Suprapubic skin (tissue), 4 donors: ENCODE measurements at regions not wholly inside any gene's neighbourhood (a gene's known extent, or its start where the extent isn't known, plus 50 kb on each side); places are given as distances from the start of the nearest gene placed in this dataset.

Experiments
- CTCF ChIP-seq, 2 donors: fragments of 200-600 bp in 1 of 2; fragments of 450-650 bp in 1 of 2; sonication (generic) in 1 of 2; IDR thresholded peaks; one replicate each; pipeline ENCODE4 v1.5.1; 2016 to 2019; ENCODE audit warnings: antibody characterized with exemption in 2 of 2, mild to moderate bottlenecking in 1 of 2, moderate library complexity in 1 of 2
- EP300 ChIP-seq: sonication (generic); formaldehyde crosslinking; IDR thresholded peaks from one replicate; pipeline ENCODE4 v1.6.1; 2017; ENCODE audit warnings: antibody characterized with exemption
- POLR2A ChIP-seq, 2 donors: fragments of 450-650 bp; IDR thresholded peaks; one replicate each; pipeline ENCODE4 v1.6.1; 2017; ENCODE audit warnings: antibody characterized with exemption in 2 of 2, mild to moderate bottlenecking in 2 of 2, moderate library complexity in 2 of 2
- POLR2AphosphoS5 ChIP-seq, 3 donors: sonication (generic); formaldehyde crosslinking; IDR thresholded peaks; one replicate each; pipeline ENCODE4 v1.6.1; 2017; ENCODE audit warnings: antibody characterized with exemption in 3 of 3

- TF ChIP-seq CTCF (IDR thresholded peaks at IDR 0.05) (no peak), EP300 (no peak), POLR2A (IDR thresholded peaks at IDR 0.05) (no peak), POLR2AphosphoS5 (IDR thresholded peaks at IDR 0.05) (no peak)
Measured at GRCh38 chr13:78787190-78787589, 128.2 kb upstream of the OBI1 start.
